GM12878 (cell line): ENCODE measurements at regions not wholly inside any gene's neighbourhood (a gene's known extent, or its start where the extent isn't known, plus 50 kb on each side); places are given as distances from the start of the nearest gene placed in this dataset.

Source experiments
- ATAC-seq: fragments of 200-7000 bp; cut with Tn5 transposase; 3 replicates; pipeline ENCODE4 v1.9.1; 2020; ENCODE audit warnings: mild to moderate bottlenecking, moderate library complexity
- BruUV-seq: library from RNA; stranded (reverse); fragments of 400-500 nt; replicated peaks from 2 replicates; lab custom pipeline; 2021; lab: Mats Ljungman, UMichigan
- CTCF ChIA-PET: fragments of 300-600 bp; sonication (Branson Sonifier 250); formaldehyde crosslinking; extraction: SDS; loops from one replicate; lab custom pipeline; 2021; ENCODE audit warnings: inconsistent platforms; lab: Yijun Ruan, JAX
- POLR2A ChIA-PET: fragments of 350-600 bp; formaldehyde crosslinking; extraction: SDS; loops from one replicate; lab custom pipeline; 2021; ENCODE audit warnings: inconsistent platforms; lab: Charles Lee
- RAD21 ChIA-PET: fragments of 300-600 bp; sonication (Branson Sonifier 250); formaldehyde crosslinking; loops from one replicate; lab custom pipeline; 2023; ENCODE audit warnings: antibody characterized with exemption; ENCODE audit not compliant: unreplicated experiment; lab: Charles Lee
- SMC1A ChIA-PET: fragments of 300-600 bp; sonication (Branson Sonifier 250); formaldehyde crosslinking; loops from one replicate; lab custom pipeline; 2023; ENCODE audit not compliant: unreplicated experiment, uncharacterized antibody; lab: Charles Lee
- DNase-seq: peaks from one replicate; pipeline ENCODE4 v3.0.0-alpha.2; 2011; ENCODE audit warnings: low read depth, low spot score
- FAIRE-seq: peaks from 3 replicates; lab custom pipeline; 2011; peaks lifted over from hg19 to GRCh38; lab: Jason Lieb, UNC
- H2AFZ ChIP-seq: 2 replicates; pipeline ENCODE4 v1.6.0; 2011; ENCODE audit warnings: low read depth, low read length, control low read depth; ENCODE audit not compliant: control insufficient read depth
- H3K27ac ChIP-seq: 2 replicates; pipeline ENCODE4 v1.5.1; 2011; ENCODE audit warnings: control low read depth; ENCODE audit not compliant: control insufficient read depth, insufficient read depth
- H3K27me3 ChIP-seq, 2 experiments: replicated peaks in 1 of 2; 2 replicates each; pipeline versions ENCODE4 v1.6.0 to v1.6.1; 2011; ENCODE audit warnings: low read length in 1 of 2; ENCODE audit not compliant: control insufficient read depth in 2 of 2, insufficient read depth in 2 of 2
- H3K36me3 ChIP-seq, 2 experiments: 2 replicates each; pipeline ENCODE4 v1.5.1; 2011; ENCODE audit warnings: low read length in 1 of 2; ENCODE audit not compliant: control insufficient read depth in 2 of 2, insufficient read depth in 2 of 2
- H3K4me1 ChIP-seq: 2 replicates; pipeline ENCODE4 v1.6.1; 2011; ENCODE audit warnings: mild to moderate bottlenecking, low read length, moderate library complexity, mixed read lengths; ENCODE audit not compliant: control insufficient read depth, insufficient read depth
- H3K4me2 ChIP-seq: 2 replicates; pipeline ENCODE4 v1.6.0; 2011; ENCODE audit warnings: control low read depth; ENCODE audit not compliant: control insufficient read depth, insufficient read depth
- H3K4me3 ChIP-seq: fragments of 200-600 bp; sonication (generic); 2 replicates; pipeline ENCODE4 v1.5.1; 2016
- H3K79me2 ChIP-seq: 2 replicates; pipeline ENCODE4 v1.6.0; 2011; ENCODE audit warnings: low read length; ENCODE audit not compliant: control insufficient read depth, insufficient read depth
- H3K9ac ChIP-seq: 2 replicates; pipeline ENCODE4 v1.8.0; 2011; ENCODE audit warnings: low read length, control low read depth, mixed read lengths; ENCODE audit not compliant: control insufficient read depth, insufficient read depth
- H3K9me3 ChIP-seq: replicated peaks from 3 replicates; pipeline ENCODE4 v1.5.1; 2011; ENCODE audit warnings: mild to moderate bottlenecking, low read length; ENCODE audit not compliant: control insufficient read depth, insufficient read depth
- H4K20me1 ChIP-seq: 2 replicates; pipeline ENCODE4 v1.6.0; 2011; ENCODE audit not compliant: control insufficient read depth, insufficient read depth
- BCLAF1 ChIP-seq: fragments of 450-650 bp; IDR thresholded peaks from 2 replicates; pipeline ENCODE4 v1.6.1; 2017; ENCODE audit warnings: antibody characterized with exemption, mild to moderate bottlenecking, moderate library complexity
- BRCA1 ChIP-seq: IDR thresholded peaks from 2 replicates; pipeline ENCODE4 v1.6.1; 2011; ENCODE audit warnings: low read depth, low read length, improper control_type of control experiment
- CBFB ChIP-seq: IDR thresholded peaks from 2 replicates; pipeline ENCODE4 v1.6.1; 2016; ENCODE audit warnings: antibody characterized with exemption, low read depth
- E2F8 ChIP-seq: fragments of 450-650 bp; IDR thresholded peaks from 2 replicates; pipeline ENCODE4 v1.6.1; 2018; ENCODE audit warnings: mild to moderate bottlenecking, low read depth, moderate library complexity; ENCODE audit not compliant: partially characterized antibody
- EED ChIP-seq: sonication (generic); IDR thresholded peaks from 2 replicates; pipeline ENCODE4 v1.6.1; 2016; ENCODE audit warnings: antibody characterized with exemption, low read depth
- HDAC6 ChIP-seq: fragments of 200-600 bp; sonication (generic); IDR thresholded peaks from one replicate; pipeline ENCODE4 v1.8.0; 2017; ENCODE audit warnings: antibody characterized with exemption; ENCODE audit not compliant: unreplicated experiment
- KAT2A ChIP-seq: conservative IDR thresholded peaks from 2 replicates; pipeline ENCODE4 v1.6.1; 2011; ENCODE audit warnings: low read depth, low read length; ENCODE audit not compliant: control insufficient read depth
- MTA2 ChIP-seq: fragments of 450-650 bp; IDR thresholded peaks from 2 replicates; pipeline ENCODE4 v1.6.1; 2016; ENCODE audit warnings: low read depth, mild to moderate bottlenecking, moderate library complexity
- NFYA ChIP-seq: IDR thresholded peaks from 2 replicates; pipeline ENCODE4 v1.6.1; 2011; ENCODE audit warnings: low read depth, mild to moderate bottlenecking, low read length, improper control_type of control experiment, borderline replicate concordance
- RELA ChIP-seq: fragments of 450-650 bp; IDR thresholded peaks from 2 replicates; pipeline ENCODE4 v1.8.0; 2014; ENCODE audit warnings: borderline replicate concordance; ENCODE audit not compliant: partially characterized antibody
- RFX5 ChIP-seq: IDR thresholded peaks from 2 replicates; pipeline ENCODE4 v1.6.1; 2011; ENCODE audit warnings: low read depth, low read length, improper control_type of control experiment
- TAF1 ChIP-seq: IDR thresholded peaks from 2 replicates; pipeline ENCODE4 v1.6.1; 2011; ENCODE audit warnings: mild to moderate bottlenecking, low read depth, low read length, borderline replicate concordance
- TCF3 ChIP-seq: IDR thresholded peaks from 2 replicates; pipeline ENCODE4 v1.6.1; 2012; ENCODE audit warnings: low read depth, mild to moderate bottlenecking, low read length, borderline replicate concordance; ENCODE audit not compliant: insufficient read depth
- TCF7 ChIP-seq: IDR thresholded peaks from 2 replicates; pipeline ENCODE4 v1.6.1; 2014; ENCODE audit warnings: antibody characterized with exemption, borderline replicate concordance
- YY1 ChIP-seq: IDR thresholded peaks from 2 replicates; pipeline ENCODE4 v1.6.1; 2011; ENCODE audit warnings: low read depth, mild to moderate bottlenecking, low read length
- ZBED1 ChIP-seq: IDR thresholded peaks from 2 replicates; pipeline ENCODE4 v1.6.1; 2016; ENCODE audit warnings: borderline replicate concordance
- whole genome bisulfite sequencing: methylation state at CpG from one replicate; pipeline ENCODE4 v1.1.6; 2016; ENCODE audit warnings: low lambda C conversion rate; ENCODE audit not compliant: insufficient replicate concordance, insufficient coverage; ENCODE audit errors: missing lambda C conversion rate; 5-methylcytosine and 5-hydroxymethylcytosine counted together
- in situ Hi-C: fragments of 300-500 bp; cut with MboI; formaldehyde crosslinking; loops from 9 replicates; pipeline ENCODE4 v1.14.3; 2018; ENCODE audit warnings: mixed read lengths
- intact Hi-C: fragments of 100-400 bp; cut with micrococcal nuclease; formaldehyde crosslinking; loops from one replicate; pipeline ENCODE4 v1.14.2; 2022; ENCODE audit not compliant: unreplicated experiment
- TF ChIP-seq, protein P1 (sequence below): IDR thresholded peaks from 2 replicates; pipeline ENCODE4 v1.6.1; 2012; ENCODE audit warnings: low read depth, low read length, improper control_type of control experiment

DNA sequence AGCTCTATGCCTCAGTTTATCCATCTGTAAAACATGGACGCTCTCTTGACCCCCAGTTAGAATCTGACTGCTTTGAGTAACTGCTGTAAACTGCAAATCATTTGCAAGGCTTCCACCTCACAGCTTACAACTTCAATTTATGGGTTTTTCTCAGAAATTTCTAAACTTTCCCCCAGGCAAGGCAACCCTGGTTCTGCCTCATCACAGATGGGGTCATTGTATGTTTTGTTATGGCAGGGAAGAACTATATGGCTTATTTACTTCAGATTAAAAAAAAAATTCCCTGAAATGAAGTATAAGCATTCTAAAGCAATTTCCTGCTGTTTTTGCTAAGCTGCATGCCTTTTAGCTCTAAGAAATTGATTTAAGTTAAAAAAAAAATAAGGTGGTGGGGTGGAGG lies 60.0 kb downstream of the TMEM215 start:
- CTCF ChIA-PET: no interaction called here
- no peak overlapping the region for H3K9ac ChIP-seq
- 0% methylated on average over 1 of the region's 1 CpG for WGBS
- no peak overlapping the region for H3K4me2 ChIP-seq
- SMC1A ChIA-PET: interaction anchor here (0.7 to 1.6 kb wide), 2 partner anchors 8 to 100 kb away, joined by 3 to 4 read pairs; no protein-coding TSS in a partner anchor
- in situ Hi-C loops: no loop called here
- H3K27ac ChIP-seq: no peak overlapping the region
- no peaks in the 10 kb centered on the region for H3K4me1 ChIP-seq
- H3K36me3 ChIP-seq: no peaks in the 10 kb centered on the region
- FAIRE-seq: no peak
- no TSS peak for BruUV-seq
- RAD21 ChIA-PET: no interaction called here
- no peaks in the 10 kb centered on the region for H3K9me3 ChIP-seq
- intact Hi-C loops: no loop called here
- no peak overlapping the region for H2AFZ ChIP-seq
- H3K27me3 ChIP-seq: no peaks in the 10 kb centered on the region
- no peaks in the 10 kb centered on the region for H3K79me2 ChIP-seq
- DNase-seq: no peak
- ATAC-seq: no peak
- TF ChIP-seq TCF7 (no peak), YY1 (no peak), E2F8 (no peak), NFYA (no peak), TCF3 (no peak), HDAC6 (no peak), RFX5 (no peak), BRCA1 (no peak), MTA2 (no peak), BCLAF1 (no peak), RELA (no peak), CBFB (no peak), ZBED1 (no peak), EED (no peak), KAT2A (no peak), TAF1 (no peak)
- TF ChIP-seq, protein P1, sequence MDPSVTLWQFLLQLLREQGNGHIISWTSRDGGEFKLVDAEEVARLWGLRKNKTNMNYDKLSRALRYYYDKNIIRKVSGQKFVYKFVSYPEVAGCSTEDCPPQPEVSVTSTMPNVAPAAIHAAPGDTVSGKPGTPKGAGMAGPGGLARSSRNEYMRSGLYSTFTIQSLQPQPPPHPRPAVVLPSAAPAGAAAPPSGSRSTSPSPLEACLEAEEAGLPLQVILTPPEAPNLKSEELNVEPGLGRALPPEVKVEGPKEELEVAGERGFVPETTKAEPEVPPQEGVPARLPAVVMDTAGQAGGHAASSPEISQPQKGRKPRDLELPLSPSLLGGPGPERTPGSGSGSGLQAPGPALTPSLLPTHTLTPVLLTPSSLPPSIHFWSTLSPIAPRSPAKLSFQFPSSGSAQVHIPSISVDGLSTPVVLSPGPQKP: no peak
- TF ChIP-seq, all 136 proteins: peak for 0
- Histone ChIP-seq H4K20me1 (no peaks in the 10 kb centered on the region), H3K4me3 (no peak overlapping the region)
- POLR2A ChIA-PET: no interaction called here
